SK-N-MC (cell line): ENCODE measurements at regions not wholly inside any gene's neighbourhood (a gene's known extent, or its start where the extent isn't known, plus 50 kb on each side); places are given as distances from the start of the nearest gene placed in this dataset.

Experiments
- EZH2 ChIP-seq: fragments of 200-600 bp; sonication (generic); IDR thresholded peaks from one replicate; pipeline ENCODE4 v1.6.1; 2017; ENCODE audit warnings: antibody characterized with exemption
- FOXP2 ChIP-seq: optimal IDR thresholded peaks from 2 replicates; pipeline ENCODE3; 2011; ENCODE audit warnings: mild to moderate bottlenecking, moderate library complexity; ENCODE audit not compliant: insufficient read depth; ENCODE audit errors: extremely low read length, control extremely low read depth
- POLR2AphosphoS5 ChIP-seq: IDR thresholded peaks from 2 replicates; pipeline ENCODE4 v1.6.1; 2012; ENCODE audit warnings: mild to moderate bottlenecking, low read depth, low read length, borderline replicate concordance

DNA sequence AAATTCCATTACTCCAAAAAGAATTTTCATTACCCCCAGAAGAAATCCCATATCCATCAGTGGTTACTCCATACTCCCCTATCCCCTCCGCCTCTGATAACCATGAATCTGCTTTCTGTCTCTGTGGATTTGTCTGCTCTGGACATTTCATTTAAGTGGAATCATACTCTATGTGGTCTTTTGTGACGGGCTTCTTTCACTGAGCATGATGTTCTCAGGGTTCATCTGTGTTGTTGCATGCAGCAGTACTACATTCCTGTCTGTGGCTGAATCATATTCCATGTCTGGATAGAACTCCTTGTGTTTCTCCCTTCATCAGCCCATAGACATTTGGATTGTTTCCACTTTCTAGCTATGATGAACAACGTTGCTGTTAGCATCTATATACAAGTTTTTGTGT is 59.5 kb upstream of the IRX3 start:
- TF ChIP-seq POLR2AphosphoS5 = no peak
- TF ChIP-seq EZH2 = no peak
- TF ChIP-seq FOXP2 = no peak
